Nephron (organoid): ENCODE measurements at regions not wholly inside any gene's neighbourhood (a gene's known extent, or its start where the extent isn't known, plus 50 kb on each side); places are given as distances from the start of the nearest gene placed in this dataset.

Experiments
- H3K27ac Mint-ChIP-seq, 3 experiments: 2 replicates each; pipeline ENCODE4 v1.8.0; 2020; ENCODE audit warnings: mixed read lengths in 3 of 3, mild to moderate bottlenecking in 2 of 3, moderate library complexity in 1 of 3
- H3K27me3 Mint-ChIP-seq: 2 replicates; pipeline ENCODE4 v1.8.0; 2021; ENCODE audit warnings: low read depth, mild to moderate bottlenecking, moderate library complexity, mixed read lengths
- H3K36me3 Mint-ChIP-seq: 2 replicates; pipeline ENCODE4 v1.8.0; 2020; ENCODE audit warnings: low read depth, mixed read lengths
- H3K4me1 Mint-ChIP-seq: 2 replicates; pipeline ENCODE4 v1.8.0; 2020; ENCODE audit warnings: mixed read lengths
- H3K4me3 Mint-ChIP-seq, 3 experiments: 2 replicates each; pipeline ENCODE4 v1.8.0; 2020; ENCODE audit warnings: mild to moderate bottlenecking in 3 of 3, mixed read lengths in 3 of 3, moderate library complexity in 2 of 3
- H3K9me3 Mint-ChIP-seq: 2 replicates; pipeline ENCODE4 v1.8.0; 2020; ENCODE audit warnings: mixed read lengths
- TF ChIP-seq, protein P1 (sequence below), 3 experiments: fragments of 200-600 bp; sonication (generic); IDR thresholded peaks; one replicate each; pipeline ENCODE4 v1.5.0; 2021; ENCODE audit warnings: antibody characterized with exemption in 3 of 3; ENCODE audit not compliant: unreplicated experiment in 3 of 3

DNA sequence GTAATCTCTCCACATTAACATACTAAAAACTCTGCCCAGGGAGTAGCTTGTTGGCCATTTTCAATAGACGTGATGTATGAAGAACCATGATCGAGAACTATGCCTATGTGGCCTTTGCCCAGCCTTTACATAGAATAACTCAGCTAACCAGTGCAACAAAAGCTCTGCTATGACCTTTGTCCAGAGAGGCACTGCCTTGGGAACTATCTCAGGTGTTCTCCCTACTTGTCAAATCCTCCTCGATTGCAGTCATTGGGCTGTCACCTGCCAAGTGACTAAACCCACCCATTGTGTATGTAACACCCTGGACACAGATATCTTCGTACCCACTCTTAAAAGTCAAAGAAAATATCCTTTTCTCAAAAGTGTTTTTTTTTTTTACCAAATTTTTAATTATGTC lies 610.3 kb upstream of the GALNTL6 start:
- Mint-ChIP-seq H3K36me3 (no peaks in the 10 kb centered on the region), H3K27ac (no peak overlapping the region), H3K9me3 (no peaks in the 10 kb centered on the region), H3K4me3 (no peak overlapping the region), H3K4me1 (no peaks in the 10 kb centered on the region), H3K27me3 (no peaks in the 10 kb centered on the region)
- TF ChIP-seq, protein P1, sequence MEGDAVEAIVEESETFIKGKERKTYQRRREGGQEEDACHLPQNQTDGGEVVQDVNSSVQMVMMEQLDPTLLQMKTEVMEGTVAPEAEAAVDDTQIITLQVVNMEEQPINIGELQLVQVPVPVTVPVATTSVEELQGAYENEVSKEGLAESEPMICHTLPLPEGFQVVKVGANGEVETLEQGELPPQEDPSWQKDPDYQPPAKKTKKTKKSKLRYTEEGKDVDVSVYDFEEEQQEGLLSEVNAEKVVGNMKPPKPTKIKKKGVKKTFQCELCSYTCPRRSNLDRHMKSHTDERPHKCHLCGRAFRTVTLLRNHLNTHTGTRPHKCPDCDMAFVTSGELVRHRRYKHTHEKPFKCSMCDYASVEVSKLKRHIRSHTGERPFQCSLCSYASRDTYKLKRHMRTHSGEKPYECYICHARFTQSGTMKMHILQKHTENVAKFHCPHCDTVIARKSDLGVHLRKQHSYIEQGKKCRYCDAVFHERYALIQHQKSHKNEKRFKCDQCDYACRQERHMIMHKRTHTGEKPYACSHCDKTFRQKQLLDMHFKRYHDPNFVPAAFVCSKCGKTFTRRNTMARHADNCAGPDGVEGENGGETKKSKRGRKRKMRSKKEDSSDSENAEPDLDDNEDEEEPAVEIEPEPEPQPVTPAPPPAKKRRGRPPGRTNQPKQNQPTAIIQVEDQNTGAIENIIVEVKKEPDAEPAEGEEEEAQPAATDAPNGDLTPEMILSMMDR (IDR thresholded peaks at IDR 0.05; ENCODE audit: unreplicated experiment in 3 of 3): no peak

DNA sequence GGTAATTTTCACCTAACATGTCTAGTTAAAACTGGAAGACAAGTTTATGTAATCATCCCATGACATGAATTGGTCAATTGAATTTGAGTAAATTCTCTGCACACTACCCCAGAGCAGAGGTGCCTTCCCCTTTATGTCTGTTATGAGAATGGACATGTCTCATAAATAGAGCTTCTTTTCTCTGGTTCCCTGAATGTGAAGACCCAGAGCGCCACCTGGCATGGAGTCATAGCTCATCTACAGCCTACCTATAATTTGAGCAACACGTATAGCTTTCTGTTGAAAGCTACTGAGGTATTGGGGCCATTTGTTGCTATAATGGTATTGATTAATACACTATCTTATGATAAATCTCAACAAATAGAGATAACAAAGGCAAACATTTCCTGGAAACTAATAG lies 626.5 kb upstream of the GALNTL6 start:
- Mint-ChIP-seq H3K36me3 (no peaks in the 10 kb centered on the region), H3K27me3 (no peaks in the 10 kb centered on the region), H3K4me3 (no peak overlapping the region), H3K4me1 (no peaks in the 10 kb centered on the region), H3K27ac (no peak overlapping the region), H3K9me3 (no peaks in the 10 kb centered on the region)
- TF ChIP-seq, protein P1 (IDR thresholded peaks at IDR 0.05; ENCODE audit: unreplicated experiment in 3 of 3): no peak

DNA sequence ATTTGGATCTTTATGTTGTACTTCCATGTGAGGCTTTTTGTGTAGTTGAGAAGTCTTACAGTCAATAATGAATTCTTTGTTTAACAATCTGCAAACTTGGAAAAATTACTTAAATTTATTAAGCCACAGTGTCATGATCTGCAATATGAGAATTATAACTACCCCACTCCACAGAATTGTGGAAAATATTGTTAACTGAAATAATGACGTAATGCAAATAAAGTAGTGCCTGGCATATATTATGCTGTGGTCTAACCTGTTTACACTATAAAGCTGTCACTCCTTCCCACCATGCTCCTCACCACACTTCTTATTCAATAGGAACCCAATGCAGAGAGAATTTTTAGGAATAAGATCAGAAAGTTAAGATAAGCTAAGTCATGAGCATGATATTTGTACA lies 632.1 kb upstream of the GALNTL6 start:
- H3K36me3 Mint-ChIP-seq: no peaks in the 10 kb centered on the region

DNA sequence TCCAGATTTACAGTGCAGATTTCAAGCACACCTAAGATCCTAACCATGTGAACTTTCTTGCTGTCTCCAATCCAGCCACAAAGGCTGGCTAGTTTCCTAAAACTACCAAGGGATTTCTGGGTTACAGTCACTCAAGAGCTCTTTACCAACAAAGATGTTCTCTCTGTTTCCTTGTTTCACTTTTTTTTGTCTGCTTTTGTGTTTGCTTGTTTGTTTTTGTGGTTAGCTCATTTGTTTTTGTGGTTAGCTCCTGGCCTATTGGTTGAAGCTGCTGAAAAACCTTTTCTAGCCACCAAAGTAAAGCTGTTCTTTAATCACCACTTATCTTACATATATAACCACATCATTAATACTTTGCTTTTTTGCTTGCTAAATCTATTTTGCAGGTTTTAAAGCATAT lies 642.5 kb upstream of the GALNTL6 start:
- Mint-ChIP-seq H3K9me3 (no peaks in the 10 kb centered on the region), H3K36me3 (no peaks in the 10 kb centered on the region), H3K27me3 (no peaks in the 10 kb centered on the region), H3K4me1 (no peaks in the 10 kb centered on the region), H3K27ac (no peak overlapping the region), H3K4me3 (no peak overlapping the region)
- TF ChIP-seq, protein P1 (IDR thresholded peaks at IDR 0.05; ENCODE audit: unreplicated experiment in 3 of 3): no peak

More for the DNA sequence above, 632.1 kb upstream of the GALNTL6 start:
- Mint-ChIP-seq H3K27ac (no peak overlapping the region), H3K9me3 (no peaks in the 10 kb centered on the region), H3K4me1 (no peaks in the 10 kb centered on the region), H3K4me3 (no peak overlapping the region), H3K27me3 (no peaks in the 10 kb centered on the region)
- TF ChIP-seq, protein P1 (IDR thresholded peaks at IDR 0.05; ENCODE audit: unreplicated experiment in 3 of 3): no peak

DNA sequence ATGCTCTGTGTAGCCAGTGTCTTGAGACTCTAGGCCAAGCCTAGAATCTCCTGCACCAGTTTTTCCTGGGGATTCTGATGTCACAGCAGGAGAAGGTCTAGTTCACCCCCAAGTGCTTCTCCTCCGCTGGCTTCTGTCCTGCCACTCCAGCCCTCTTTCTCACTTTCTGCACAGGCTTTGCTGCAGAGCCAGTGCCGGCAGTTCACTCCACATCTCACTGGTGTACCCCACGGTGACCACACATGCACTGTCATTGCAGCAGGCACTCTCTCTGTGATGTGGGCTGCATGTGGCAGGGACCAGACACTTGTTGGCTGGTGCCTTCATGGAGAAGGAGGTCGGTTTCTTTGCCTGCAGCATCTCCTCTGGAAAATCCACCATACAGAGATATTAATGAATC lies 643.8 kb upstream of the GALNTL6 start:
- Mint-ChIP-seq H3K9me3 (no peaks in the 10 kb centered on the region), H3K27me3 (no peaks in the 10 kb centered on the region), H3K27ac (no peak overlapping the region), H3K4me3 (no peak overlapping the region), H3K36me3 (no peaks in the 10 kb centered on the region), H3K4me1 (no peaks in the 10 kb centered on the region)
- TF ChIP-seq, protein P1 (IDR thresholded peaks at IDR 0.05; ENCODE audit: unreplicated experiment in 3 of 3): no peak

DNA sequence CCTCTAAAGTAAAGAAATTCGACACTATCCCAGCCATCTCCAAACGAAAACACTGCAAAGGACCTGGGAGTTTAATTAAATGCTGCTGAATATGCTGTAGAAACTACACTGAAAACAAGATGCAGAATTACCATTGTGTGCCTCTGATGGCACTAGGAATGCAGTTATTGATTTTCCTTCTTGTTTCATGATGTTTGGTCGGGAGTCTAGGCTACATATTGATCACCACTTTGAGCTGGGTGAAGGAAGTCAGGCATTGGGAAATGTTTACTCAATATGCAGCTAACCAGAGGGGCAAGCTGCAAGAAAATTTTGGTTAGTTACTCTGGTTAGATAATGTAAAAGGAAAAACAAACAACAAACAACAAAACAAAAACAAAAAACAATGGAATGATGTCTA lies 650.7 kb upstream of the GALNTL6 start:
- Mint-ChIP-seq H3K27me3 (no peaks in the 10 kb centered on the region), H3K27ac (no peak overlapping the region), H3K36me3 (no peaks in the 10 kb centered on the region), H3K9me3 (no peaks in the 10 kb centered on the region), H3K4me1 (no peaks in the 10 kb centered on the region), H3K4me3 (no peak overlapping the region)
- TF ChIP-seq, protein P1 (IDR thresholded peaks at IDR 0.05; ENCODE audit: unreplicated experiment in 3 of 3): no peak
